Transverse colon (tissue), 4 donors: ENCODE measurements at regions not wholly inside any gene's neighbourhood (a gene's known extent, or its start where the extent isn't known, plus 50 kb on each side); places are given as distances from the start of the nearest gene placed in this dataset.

ENCODE experiments used
- DNase-seq: peaks from one replicate; pipeline ENCODE4 v3.0.0-alpha.2; 2019
- H3K27ac ChIP-seq, 4 donors: fragments of 200-600 bp; sonication (generic); 2 replicates each; pipeline ENCODE4 v1.5.1; 2016 to 2018; ENCODE audit warnings: inconsistent platforms in 4 of 4
- H3K27me3 ChIP-seq: fragments of 200-600 bp; sonication (generic); 2 replicates; pipeline ENCODE4 v1.5.1; 2017; ENCODE audit warnings: inconsistent platforms
- H3K36me3 ChIP-seq, 4 donors: fragments of 200-600 bp; sonication (generic); 2 replicates each; pipeline ENCODE4 v1.5.1; 2017 to 2019; ENCODE audit warnings: inconsistent platforms in 4 of 4
- H3K4me1 ChIP-seq, 4 donors: fragments of 200-600 bp; sonication (generic); 2 replicates each; pipeline ENCODE4 v1.5.1; 2017 to 2020; ENCODE audit warnings: inconsistent platforms in 4 of 4
- H3K4me3 ChIP-seq, 4 donors: fragments of 200-600 bp; sonication (generic); 1 replicate in 1 of 4; 2 replicates in 3 of 4; pipeline versions ENCODE4 v1.5.1 to v1.6.1; 2017 to 2019; ENCODE audit warnings: inconsistent platforms in 4 of 4
- H3K9me3 ChIP-seq, 2 donors: fragments of 200-600 bp; sonication (generic); 2 replicates each; pipeline ENCODE4 v1.5.1; 2017 to 2019; ENCODE audit warnings: inconsistent platforms in 2 of 2
- EP300 ChIP-seq: sonication (generic); formaldehyde crosslinking; IDR thresholded peaks from one replicate; pipeline ENCODE4 v1.6.1; 2017; ENCODE audit warnings: antibody characterized with exemption, low read depth
- POLR2A ChIP-seq: fragments of 450-650 bp; IDR thresholded peaks from one replicate; pipeline ENCODE4 v1.6.1; 2016; ENCODE audit warnings: antibody characterized with exemption, mild to moderate bottlenecking, moderate library complexity
- POLR2AphosphoS5 ChIP-seq, 3 donors: sonication (generic); formaldehyde crosslinking; IDR thresholded peaks; one replicate each; pipeline ENCODE4 v1.6.1; 2016; ENCODE audit warnings: antibody characterized with exemption in 3 of 3
- WGBS, 2 donors: methylation state at CpG; one replicate each; pipeline ENCODE4 v1.1.5; 2018; ENCODE audit warnings: low coverage in 1 of 2; 5-methylcytosine and 5-hydroxymethylcytosine counted together
- in situ Hi-C, 4 donors: fragments of 200-750 bp; cut with MboI; loops; one replicate each; pipeline versions ENCODE4 v1.15.0 to v1.15.1; 2017; ENCODE audit warnings: low sequenced_read_pairs in 3 of 4, low pct_ligation_motif_present in 1 of 4, low pct_unique_long_range_greater_than_20kb in 1 of 4
- intact Hi-C: fragments of 100-400 bp; cut with DNase I; formaldehyde crosslinking; loops from one replicate; pipeline ENCODE4 v1.15.1; 2023; ENCODE audit warnings: low total_unique reads
- TF ChIP-seq, protein P1 (sequence below), 5 experiments: fragments of 200-600 bp in 3 of 5; fragments of 450-650 bp in 2 of 5; sonication (generic) in 3 of 5; IDR thresholded peaks; 1 replicate in 2 of 5; 2 replicates in 3 of 5; pipeline ENCODE4 v1.5.1; 2016 to 2017; ENCODE audit warnings: antibody characterized with exemption in 5 of 5, inconsistent platforms in 3 of 5, mild to moderate bottlenecking in 2 of 5, moderate library complexity in 1 of 5

DNA sequence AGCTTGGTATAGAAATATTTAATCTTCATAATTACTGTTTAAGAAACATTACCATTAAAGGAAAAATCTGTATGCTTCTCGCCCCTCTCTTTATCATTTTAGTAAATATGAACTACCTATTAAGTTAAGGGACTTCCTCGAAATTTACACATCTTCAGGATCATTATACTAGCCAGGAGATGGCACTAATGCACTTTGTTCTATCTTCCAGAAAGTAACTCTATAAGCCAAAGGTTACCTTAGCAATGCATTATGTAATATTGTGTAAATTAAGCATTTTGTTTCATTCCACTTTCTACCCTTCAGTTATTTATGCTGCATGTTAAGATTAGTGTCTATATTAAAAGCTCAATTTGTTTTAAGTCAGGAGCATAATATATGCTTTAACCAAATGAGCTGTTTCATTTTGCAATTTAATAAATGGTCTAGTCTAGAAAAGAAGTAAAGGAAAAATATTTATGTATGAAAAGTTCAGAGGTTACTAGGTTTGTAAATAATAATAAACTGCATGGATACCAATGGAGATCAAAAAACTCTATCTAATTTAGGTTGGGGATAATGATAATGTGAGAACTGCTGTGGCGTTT, 128.5 kb downstream of the ANKRD7 start:
- Histone ChIP-seq H3K4me1 (no peaks in the 10 kb centered on the region), H3K4me3 (no peak overlapping the region), H3K27ac (no peak overlapping the region), H3K27me3 (no peaks in the 10 kb centered on the region), H3K36me3 (no peaks in the 10 kb centered on the region), H3K9me3 (no peaks in the 10 kb centered on the region)
- no peak for TF ChIP-seq POLR2A
- TF ChIP-seq, protein P1, sequence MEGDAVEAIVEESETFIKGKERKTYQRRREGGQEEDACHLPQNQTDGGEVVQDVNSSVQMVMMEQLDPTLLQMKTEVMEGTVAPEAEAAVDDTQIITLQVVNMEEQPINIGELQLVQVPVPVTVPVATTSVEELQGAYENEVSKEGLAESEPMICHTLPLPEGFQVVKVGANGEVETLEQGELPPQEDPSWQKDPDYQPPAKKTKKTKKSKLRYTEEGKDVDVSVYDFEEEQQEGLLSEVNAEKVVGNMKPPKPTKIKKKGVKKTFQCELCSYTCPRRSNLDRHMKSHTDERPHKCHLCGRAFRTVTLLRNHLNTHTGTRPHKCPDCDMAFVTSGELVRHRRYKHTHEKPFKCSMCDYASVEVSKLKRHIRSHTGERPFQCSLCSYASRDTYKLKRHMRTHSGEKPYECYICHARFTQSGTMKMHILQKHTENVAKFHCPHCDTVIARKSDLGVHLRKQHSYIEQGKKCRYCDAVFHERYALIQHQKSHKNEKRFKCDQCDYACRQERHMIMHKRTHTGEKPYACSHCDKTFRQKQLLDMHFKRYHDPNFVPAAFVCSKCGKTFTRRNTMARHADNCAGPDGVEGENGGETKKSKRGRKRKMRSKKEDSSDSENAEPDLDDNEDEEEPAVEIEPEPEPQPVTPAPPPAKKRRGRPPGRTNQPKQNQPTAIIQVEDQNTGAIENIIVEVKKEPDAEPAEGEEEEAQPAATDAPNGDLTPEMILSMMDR (IDR thresholded peaks at IDR 0.05), result peak in 2 of 5 experiments; percentile 23 to 26
- intact Hi-C loops (no loop called here), in situ Hi-C loops (no loop called here)
- WGBS, 2 donors, result 47 to 53% methylated on average over 3 of the region's 3 CpGs
- DNase-seq, result no peak

- Histone ChIP-seq H3K36me3 (no peaks in the 10 kb centered on the region), H3K4me3 (no peak overlapping the region), H3K27me3 (no peaks in the 10 kb centered on the region), H3K27ac (no peak overlapping the region), H3K9me3 (no peaks in the 10 kb centered on the region), H3K4me1 (no peaks in the 10 kb centered on the region)
- in situ Hi-C loops (no loop called here), intact Hi-C loops (no loop called here)
- WGBS, 2 donors, result 69 to 75% methylated on average over 5 of the region's 5 CpGs
- no peak for DNase-seq
- TF ChIP-seq POLR2A (no peak), POLR2AphosphoS5 (IDR thresholded peaks at IDR 0.05) (no peak), EP300 (no peak)
- TF ChIP-seq, protein P1 (IDR thresholded peaks at IDR 0.05), result no peak
These were observed 141.9 kb downstream of the ANKRD7 start for GRCh38 chr7:118366363-118366762.

DNA sequence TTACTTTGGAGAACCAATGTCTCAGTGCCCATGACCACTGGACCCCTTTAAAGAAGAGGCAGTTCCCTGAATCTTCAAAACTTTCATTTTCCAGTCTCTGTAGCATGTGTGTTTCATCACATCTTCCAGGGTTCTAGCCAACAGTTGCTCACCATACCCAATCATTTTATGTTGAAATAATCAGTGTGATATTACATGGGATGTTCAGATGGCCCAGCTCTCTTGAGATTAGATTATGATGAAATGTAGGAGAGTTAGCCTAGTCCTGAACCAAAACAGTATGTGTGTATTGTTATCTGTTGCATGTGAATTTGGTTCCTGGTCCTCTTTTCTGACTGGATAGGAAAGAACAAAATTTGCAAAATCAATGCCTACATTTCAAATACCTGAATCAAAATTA, 144.5 kb downstream of the ANKRD7 start:
- no peaks in the 10 kb centered on the region for H3K9me3 ChIP-seq
- TF ChIP-seq EP300 (no peak), POLR2A (no peak)
- TF ChIP-seq, protein P1 (IDR thresholded peaks at IDR 0.05), result no peak
- no peaks in the 10 kb centered on the region for H3K27me3 ChIP-seq
- no peaks in the 10 kb centered on the region for H3K36me3 ChIP-seq
- no peaks in the 10 kb centered on the region for H3K4me1 ChIP-seq
- intact Hi-C loops, result no loop called here
- in situ Hi-C loops, result no loop called here
- DNase-seq, result no peak
- no peak overlapping the region for H3K27ac ChIP-seq
- no peak overlapping the region for H3K4me3 ChIP-seq

- no peak overlapping the region for H3K4me3 ChIP-seq
- no peak overlapping the region for H3K27ac ChIP-seq
- no peak for TF ChIP-seq POLR2AphosphoS5 (IDR thresholded peaks at IDR 0.05)
- TF ChIP-seq EP300, result no peak
- TF ChIP-seq POLR2A, result no peak
- TF ChIP-seq, protein P1 (IDR thresholded peaks at IDR 0.05), result no peak
- no peaks in the 10 kb centered on the region for H3K27me3 ChIP-seq
- in situ Hi-C loops, result no loop called here
- intact Hi-C loops, result no loop called here
- no peaks in the 10 kb centered on the region for H3K4me1 ChIP-seq
- no peaks in the 10 kb centered on the region for H3K36me3 ChIP-seq
- 73 to 80% methylated on average over 1 to 3 of the region's 3 CpGs for WGBS, 2 donors
- no peak for DNase-seq
- no peaks in the 10 kb centered on the region for H3K9me3 ChIP-seq
These were observed 145.5 kb downstream of the ANKRD7 start for GRCh38 chr7:118369987-118370386.
